ENCODE measurements at regions not wholly inside any gene's neighbourhood (a gene's known extent, or its start where the extent isn't known, plus 50 kb on each side); places are given as distances from the start of the nearest gene placed in this dataset.

DNA sequence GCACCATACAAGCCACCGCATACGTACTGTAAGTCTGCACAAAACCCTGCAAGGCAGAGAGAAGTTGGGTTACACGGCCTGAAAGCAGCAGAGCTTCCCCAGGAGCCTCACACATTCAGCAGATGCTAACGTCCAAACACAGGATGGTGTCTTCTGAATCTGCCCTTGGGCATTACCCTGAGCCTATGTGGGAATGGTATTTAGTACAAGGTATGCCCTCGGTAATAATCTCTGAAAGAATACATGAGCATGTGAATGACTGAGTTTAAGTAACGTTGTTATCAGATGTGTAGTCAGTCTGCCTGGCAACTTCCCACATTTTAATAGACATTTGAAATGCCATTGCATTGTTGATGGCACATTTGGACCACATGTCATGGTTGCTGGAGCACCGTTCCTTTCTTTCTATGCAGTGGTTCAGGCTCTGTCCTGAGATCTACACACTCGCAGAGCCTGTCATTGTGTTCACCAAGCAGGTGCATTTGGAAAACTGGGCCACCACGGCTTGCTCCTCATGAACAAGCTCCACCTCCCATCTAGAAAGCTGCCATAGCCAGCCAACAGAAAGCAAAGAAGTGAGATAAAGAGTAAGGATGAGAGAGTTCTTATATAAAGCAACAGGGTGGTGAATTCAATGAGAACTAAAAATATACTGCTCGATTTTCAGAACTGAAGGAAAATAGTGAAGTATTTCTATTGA, 136.5 kb upstream of the GGTLC1 start:
- H3K27ac ChIP-seq, result no peak overlapping the region
- TF ChIP-seq, protein P1, sequence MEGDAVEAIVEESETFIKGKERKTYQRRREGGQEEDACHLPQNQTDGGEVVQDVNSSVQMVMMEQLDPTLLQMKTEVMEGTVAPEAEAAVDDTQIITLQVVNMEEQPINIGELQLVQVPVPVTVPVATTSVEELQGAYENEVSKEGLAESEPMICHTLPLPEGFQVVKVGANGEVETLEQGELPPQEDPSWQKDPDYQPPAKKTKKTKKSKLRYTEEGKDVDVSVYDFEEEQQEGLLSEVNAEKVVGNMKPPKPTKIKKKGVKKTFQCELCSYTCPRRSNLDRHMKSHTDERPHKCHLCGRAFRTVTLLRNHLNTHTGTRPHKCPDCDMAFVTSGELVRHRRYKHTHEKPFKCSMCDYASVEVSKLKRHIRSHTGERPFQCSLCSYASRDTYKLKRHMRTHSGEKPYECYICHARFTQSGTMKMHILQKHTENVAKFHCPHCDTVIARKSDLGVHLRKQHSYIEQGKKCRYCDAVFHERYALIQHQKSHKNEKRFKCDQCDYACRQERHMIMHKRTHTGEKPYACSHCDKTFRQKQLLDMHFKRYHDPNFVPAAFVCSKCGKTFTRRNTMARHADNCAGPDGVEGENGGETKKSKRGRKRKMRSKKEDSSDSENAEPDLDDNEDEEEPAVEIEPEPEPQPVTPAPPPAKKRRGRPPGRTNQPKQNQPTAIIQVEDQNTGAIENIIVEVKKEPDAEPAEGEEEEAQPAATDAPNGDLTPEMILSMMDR (conservative IDR thresholded peaks at IDR 0.05), result no peak

DNA sequence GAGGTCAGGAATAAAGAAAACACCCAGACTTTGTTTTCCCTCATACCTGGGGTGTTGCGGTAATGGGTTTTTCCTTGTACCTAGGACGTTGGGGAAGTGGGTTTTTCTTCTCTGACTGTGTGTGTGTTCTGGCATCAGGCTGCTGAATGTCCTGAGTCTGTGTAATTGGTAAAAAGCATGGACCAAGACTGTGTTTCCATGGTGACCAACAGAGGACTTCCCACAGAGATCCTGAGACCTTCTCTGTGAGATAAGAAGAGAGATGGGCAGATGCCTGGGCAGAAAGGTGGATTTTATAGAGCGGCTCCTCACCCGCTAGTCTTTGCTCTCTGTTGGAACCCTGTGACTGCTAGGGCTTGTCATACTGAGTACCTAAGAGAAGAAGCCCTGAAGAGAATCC, 135.4 kb upstream of the GGTLC1 start:
- no peak overlapping the region for H3K27ac ChIP-seq
- TF ChIP-seq, protein P1 (conservative IDR thresholded peaks at IDR 0.05), result no peak

DNA sequence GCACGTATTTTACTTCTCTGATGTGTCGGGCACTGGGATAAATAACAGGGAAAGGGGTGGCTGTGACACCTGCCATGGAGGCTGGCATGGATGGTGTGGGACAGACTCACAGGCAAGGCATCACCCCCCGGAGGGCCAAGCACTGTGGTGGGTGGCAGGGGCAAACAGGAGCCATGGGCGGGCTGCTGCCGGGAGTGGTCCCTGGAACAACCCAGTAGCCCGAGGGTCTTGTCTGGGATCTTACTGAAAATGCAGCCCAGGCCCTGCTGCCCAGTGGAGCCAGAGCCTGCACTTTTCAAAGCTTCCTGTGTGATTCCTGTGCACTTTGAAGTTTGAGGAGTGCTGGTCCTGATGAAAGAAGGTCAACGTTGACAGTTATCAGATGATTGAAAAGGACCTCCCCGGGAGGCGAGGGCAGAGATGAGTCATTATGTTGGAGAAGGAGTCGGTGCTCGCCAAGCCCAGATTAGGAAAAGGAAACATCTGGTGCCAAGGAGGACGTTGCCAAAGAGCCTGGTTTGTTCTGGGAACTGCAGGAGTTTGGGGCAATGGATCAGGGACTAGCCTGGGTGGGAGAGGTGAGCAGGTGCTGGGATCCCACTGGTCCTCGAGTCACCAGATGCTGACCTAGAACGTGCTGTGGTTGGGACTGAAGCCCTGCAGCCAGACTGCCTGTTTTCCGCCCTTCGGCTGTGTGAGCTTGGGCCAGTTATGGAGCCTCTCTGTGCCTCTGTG, 130.0 kb upstream of the GGTLC1 start:
- H3K27ac ChIP-seq, result no peak overlapping the region
- TF ChIP-seq, protein P1 (conservative IDR thresholded peaks at IDR 0.05), result no peak

DNA sequence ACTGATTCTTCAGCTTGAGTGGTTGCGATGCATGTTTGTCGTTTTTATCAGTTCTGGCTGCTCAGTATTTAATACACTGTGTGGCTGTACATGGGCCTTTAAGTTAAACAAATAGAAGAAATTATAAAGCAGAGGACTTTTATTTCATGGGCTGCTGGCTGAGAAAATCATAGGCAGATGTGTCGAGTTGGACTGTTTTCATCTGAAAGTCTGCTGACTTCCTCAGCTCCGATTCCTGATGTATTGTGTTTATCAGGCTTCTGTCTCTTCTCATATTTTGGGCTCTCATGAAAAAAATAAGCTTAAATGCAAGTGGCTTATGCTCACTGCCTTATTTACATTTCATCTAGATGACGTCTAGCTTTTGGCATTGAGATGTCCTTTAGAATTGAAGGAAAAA, 129.5 kb upstream of the GGTLC1 start:
- H3K27ac ChIP-seq, result no peak overlapping the region
- TF ChIP-seq, protein P1 (conservative IDR thresholded peaks at IDR 0.05), result no peak

DNA sequence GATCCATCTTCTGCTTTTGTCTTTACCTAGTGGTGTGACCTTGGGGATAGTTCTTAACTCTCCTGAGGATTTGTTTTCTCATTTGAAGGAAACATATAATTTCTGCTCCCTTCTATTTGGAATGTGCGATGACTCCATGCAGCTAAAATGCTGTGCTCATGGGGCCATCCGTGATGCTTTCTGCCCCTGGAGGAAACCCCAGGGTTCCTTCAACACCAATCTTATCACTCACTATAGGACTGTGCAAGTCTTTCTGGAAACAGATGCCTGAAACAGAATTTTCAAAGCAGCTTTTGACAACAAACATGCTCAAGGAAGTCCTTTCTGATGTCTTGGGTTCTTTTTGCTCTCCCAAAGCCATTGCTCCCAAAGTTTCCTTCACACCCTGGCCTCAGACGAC, 128.8 kb upstream of the GGTLC1 start:
- H3K27ac ChIP-seq, result no peak overlapping the region

DNA sequence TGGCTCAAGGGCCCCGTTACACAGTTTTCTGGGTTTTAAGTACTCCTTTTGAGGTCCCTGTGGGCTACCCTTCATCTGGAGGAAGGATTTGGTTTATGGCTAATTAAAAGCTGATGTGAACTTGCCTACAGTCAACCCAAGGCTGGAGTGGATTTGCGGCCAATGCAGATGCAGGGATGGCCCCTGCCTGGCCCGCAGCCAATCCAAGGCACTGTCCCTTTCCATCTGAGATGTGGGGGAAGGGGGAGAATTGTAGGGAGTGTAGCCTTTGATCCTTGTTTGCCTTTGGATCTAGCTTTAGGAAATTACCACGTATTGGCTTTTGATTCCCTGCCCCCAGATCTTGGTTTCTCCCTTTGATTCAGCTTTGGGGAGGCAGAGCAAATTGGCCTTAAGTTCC, 128.0 kb upstream of the GGTLC1 start:
- TF ChIP-seq, protein P1 (conservative IDR thresholded peaks at IDR 0.05), result no peak
- H3K27ac ChIP-seq, result no peak overlapping the region

More for the DNA sequence above, 128.8 kb upstream of the GGTLC1 start:
- TF ChIP-seq, protein P1 (conservative IDR thresholded peaks at IDR 0.05), result no peak

DNA sequence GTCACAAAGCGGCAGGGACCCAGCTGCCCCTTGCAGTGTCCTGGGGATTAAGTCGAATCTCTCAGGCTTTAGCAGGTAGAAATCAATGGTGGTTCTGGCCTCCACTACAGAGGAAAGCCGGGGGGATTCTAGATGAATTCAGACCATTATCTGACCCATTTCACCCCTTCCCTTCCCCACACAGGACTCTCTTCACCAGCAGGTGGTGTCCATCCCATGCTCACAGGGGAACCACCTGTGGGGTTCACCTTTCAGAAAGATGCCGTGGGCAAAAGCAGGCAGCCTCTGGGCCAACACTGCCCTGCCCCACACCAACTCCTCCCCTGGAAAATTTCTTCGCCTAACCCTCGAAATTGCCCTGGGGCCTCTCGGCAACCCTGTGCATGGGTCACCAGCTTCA, 123.8 kb upstream of the GGTLC1 start:
- TF ChIP-seq, protein P1 (conservative IDR thresholded peaks at IDR 0.05), result no peak
- H3K27ac ChIP-seq, result no peak overlapping the region

Measured in VCaP (cell line).